ENCODE measurements at regions not wholly inside any gene's neighbourhood (a gene's known extent, or its start where the extent isn't known, plus 50 kb on each side); places are given as distances from the start of the nearest gene placed in this dataset.

DNA sequence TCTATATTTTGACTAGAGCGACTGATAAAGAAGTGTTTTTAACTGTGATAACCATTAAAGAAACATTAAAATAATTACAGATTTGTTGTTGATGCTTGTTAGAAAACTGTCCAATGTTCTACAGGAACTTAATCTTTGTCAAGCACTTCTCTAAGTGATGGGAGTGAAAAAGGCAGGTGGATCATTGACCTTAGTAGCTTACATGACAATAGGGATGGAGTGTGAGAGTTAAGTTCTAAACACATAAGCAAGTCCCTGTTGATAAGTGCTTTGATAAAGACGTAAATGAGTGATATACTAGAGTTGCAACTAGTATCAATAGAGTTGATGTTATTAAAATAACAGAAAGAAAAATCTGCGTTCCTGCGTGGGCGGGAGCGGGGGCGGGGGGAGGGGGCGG, 931.5 kb upstream of the EPHA7 start:
- no peak overlapping the region for H3K4me3 ChIP-seq (ENCODE audit: low read depth, low read length)
- DNase-seq (ENCODE audit: low read depth): no peak
- TF ChIP-seq, protein P1, sequence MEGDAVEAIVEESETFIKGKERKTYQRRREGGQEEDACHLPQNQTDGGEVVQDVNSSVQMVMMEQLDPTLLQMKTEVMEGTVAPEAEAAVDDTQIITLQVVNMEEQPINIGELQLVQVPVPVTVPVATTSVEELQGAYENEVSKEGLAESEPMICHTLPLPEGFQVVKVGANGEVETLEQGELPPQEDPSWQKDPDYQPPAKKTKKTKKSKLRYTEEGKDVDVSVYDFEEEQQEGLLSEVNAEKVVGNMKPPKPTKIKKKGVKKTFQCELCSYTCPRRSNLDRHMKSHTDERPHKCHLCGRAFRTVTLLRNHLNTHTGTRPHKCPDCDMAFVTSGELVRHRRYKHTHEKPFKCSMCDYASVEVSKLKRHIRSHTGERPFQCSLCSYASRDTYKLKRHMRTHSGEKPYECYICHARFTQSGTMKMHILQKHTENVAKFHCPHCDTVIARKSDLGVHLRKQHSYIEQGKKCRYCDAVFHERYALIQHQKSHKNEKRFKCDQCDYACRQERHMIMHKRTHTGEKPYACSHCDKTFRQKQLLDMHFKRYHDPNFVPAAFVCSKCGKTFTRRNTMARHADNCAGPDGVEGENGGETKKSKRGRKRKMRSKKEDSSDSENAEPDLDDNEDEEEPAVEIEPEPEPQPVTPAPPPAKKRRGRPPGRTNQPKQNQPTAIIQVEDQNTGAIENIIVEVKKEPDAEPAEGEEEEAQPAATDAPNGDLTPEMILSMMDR (IDR thresholded peaks at IDR 0.05; ENCODE audit: insufficient read depth, low read depth, low read length, missing control alignments): no peak

GRCh38 chr6:94349227-94349626, 929.9 kb upstream of the EPHA7 start:
- TF ChIP-seq, protein P1 (IDR thresholded peaks at IDR 0.05; ENCODE audit: insufficient read depth, low read depth, low read length, missing control alignments): no peak
- H3K4me3 ChIP-seq (ENCODE audit: low read depth, low read length): no peak overlapping the region
- DNase-seq (ENCODE audit: low read depth): no peak

DNA sequence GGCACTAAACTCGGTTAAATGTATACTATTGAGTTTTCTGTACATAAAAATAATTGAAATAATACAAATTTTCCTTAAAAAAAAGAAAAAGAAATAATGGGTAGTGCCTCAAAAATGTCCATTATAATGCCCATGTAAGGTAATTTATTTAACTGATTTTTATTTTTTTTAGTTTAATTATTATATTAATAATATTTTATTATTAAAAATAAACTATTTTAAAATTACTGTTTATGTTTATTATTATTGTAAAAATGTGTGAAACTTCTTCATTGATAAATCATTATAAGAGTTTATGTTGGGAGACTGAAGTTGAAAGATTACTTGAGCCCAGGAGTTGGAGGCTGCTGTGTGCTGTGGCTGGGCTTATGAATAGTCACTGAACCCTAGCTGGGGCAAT, 925.5 kb upstream of the EPHA7 start:
- no peak for DNase-seq (ENCODE audit: low read depth)
- no peak overlapping the region for H3K4me3 ChIP-seq (ENCODE audit: low read depth, low read length)
- TF ChIP-seq, protein P1 (IDR thresholded peaks at IDR 0.05; ENCODE audit: insufficient read depth, low read depth, low read length, missing control alignments): no peak

GRCh38 chr6:94341173-94341572, 921.8 kb upstream of the EPHA7 start:
- TF ChIP-seq, protein P1 (IDR thresholded peaks at IDR 0.05; ENCODE audit: insufficient read depth, low read depth, low read length, missing control alignments): no peak
- no peak for DNase-seq (ENCODE audit: low read depth)
- no peak overlapping the region for H3K4me3 ChIP-seq (ENCODE audit: low read depth, low read length)

DNA sequence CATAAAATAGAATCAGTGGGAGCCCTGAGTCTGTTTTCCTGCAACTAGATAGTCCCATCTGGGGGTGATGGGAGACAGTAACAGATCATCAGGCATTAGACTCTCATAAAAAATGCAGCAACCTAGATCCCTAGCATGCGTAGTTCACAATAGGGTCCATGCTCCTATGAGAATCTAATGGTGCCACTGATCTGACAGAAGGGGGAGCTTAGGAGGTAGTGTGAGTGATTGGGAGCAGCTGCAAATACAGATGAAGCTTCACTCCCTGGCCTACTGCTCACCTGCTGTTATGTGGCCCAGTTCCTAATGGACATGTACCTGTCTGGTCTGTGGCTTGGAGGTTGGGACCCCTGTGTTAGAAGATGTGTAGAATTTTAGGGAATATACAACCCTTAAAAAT, 904.5 kb upstream of the EPHA7 start:
- TF ChIP-seq, protein P1 (IDR thresholded peaks at IDR 0.05; ENCODE audit: insufficient read depth, low read depth, low read length, missing control alignments): no peak
- H3K4me3 ChIP-seq (ENCODE audit: low read depth, low read length): no peak overlapping the region
- peak; percentile 5 for DNase-seq (ENCODE audit: low read depth)

GRCh38 chr6:94300424-94301144, 881.2 kb upstream of the EPHA7 start:
- H3K4me3 ChIP-seq (ENCODE audit: low read depth, low read length): no peak overlapping the region
- no peak for DNase-seq (ENCODE audit: low read depth)
- TF ChIP-seq, protein P1 (IDR thresholded peaks at IDR 0.05; ENCODE audit: insufficient read depth, low read depth, low read length, missing control alignments): no peak

DNA sequence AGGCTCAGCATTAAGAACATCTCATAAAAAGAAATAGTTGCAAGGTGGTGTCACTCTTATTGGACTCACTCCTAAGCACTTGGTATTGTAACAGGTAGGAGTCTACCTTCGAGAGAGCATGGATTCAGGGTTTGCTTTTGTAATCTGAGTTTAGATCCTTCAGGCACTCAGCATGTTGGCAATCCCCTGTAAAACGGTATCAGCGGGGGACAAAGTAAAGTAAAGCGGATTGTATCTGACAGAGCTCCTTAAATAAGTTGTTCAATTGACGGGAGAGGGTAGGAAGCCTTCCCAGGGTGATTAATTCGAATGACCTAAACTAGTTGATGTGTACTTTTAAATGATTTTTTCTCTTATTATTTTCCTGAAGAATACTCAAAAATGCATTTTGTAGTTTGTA, 869.8 kb upstream of the EPHA7 start:
- TF ChIP-seq, protein P1 (IDR thresholded peaks at IDR 0.05; ENCODE audit: insufficient read depth, low read depth, low read length, missing control alignments): no peak
- H3K4me3 ChIP-seq (ENCODE audit: low read depth, low read length): no peak overlapping the region
- no peak for DNase-seq (ENCODE audit: low read depth)
